KOPT-K1 (cell line): ENCODE measurements at regions not wholly inside any gene's neighbourhood (a gene's known extent, or its start where the extent isn't known, plus 50 kb on each side); places are given as distances from the start of the nearest gene placed in this dataset.
"Not testable (repeated sequence)": the region's sequence is repeated elsewhere in the genome, so short reads cannot be mapped to it uniquely, and the experiment has no call there.

Experiments
- H3K27ac ChIP-seq: fragments of 200-600 bp; sonication (generic); 2 replicates; pipeline ENCODE4 v1.5.1; 2016; ENCODE audit warnings: antibody characterized with exemption, mild to moderate bottlenecking, low read depth, low read length; ENCODE audit not compliant: poor library complexity, severe bottlenecking
- H3K36me3 ChIP-seq: fragments of 200-600 bp; sonication (generic); 2 replicates; pipeline ENCODE4 v1.5.1; 2017; ENCODE audit warnings: antibody characterized with exemption, mild to moderate bottlenecking, low read length, moderate library complexity; ENCODE audit not compliant: insufficient read depth
- H3K9me3 ChIP-seq: fragments of 200-600 bp; sonication (generic); 2 replicates; pipeline ENCODE4 v1.5.1; 2017; ENCODE audit warnings: antibody characterized with exemption, low read length, mild to moderate bottlenecking; ENCODE audit not compliant: insufficient read depth, poor library complexity, severe bottlenecking

- no peak overlapping the region for H3K27ac ChIP-seq
- no peaks in the 10 kb centered on the region for H3K36me3 ChIP-seq
- H3K9me3 ChIP-seq = peaks cover 15% of the 10 kb centered on the region
Observed at GRCh38 chr9:80995759-80996158, 693.6 kb downstream of the TLE1 start.

- no peaks in the 10 kb centered on the region for H3K36me3 ChIP-seq
- H3K27ac ChIP-seq = no peak overlapping the region
- peaks cover 6% of the 10 kb centered on the region for H3K9me3 ChIP-seq
Observed at GRCh38 chr9:80994892-80995291, 694.5 kb downstream of the TLE1 start.

DNA sequence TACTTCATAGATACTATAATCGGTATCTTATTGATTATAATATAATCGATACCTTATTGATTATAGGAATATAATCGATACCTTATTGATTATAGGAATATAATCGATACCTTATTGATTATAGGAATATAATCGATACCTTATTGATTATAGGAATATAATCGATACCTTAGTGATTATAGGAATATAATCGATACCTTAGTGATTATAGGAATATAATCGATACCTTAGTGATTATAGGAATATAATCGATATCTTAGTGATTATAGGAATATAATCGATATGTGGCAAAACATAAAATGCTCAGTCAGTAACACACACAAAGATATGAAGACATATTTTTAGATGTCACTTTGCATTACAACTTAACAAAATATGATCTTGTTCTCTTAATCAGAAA, 703.8 kb downstream of the TLE1 start:
- H3K27ac ChIP-seq, H3K36me3 ChIP-seq, H3K9me3 ChIP-seq: not testable (repeated sequence)

GRCh38 chr9:80976403-80976802, 712.9 kb downstream of the TLE1 start:
- Histone ChIP-seq H3K36me3 (no peaks in the 10 kb centered on the region), H3K9me3 (peaks cover 20% of the 10 kb centered on the region), H3K27ac (no peak overlapping the region)

DNA sequence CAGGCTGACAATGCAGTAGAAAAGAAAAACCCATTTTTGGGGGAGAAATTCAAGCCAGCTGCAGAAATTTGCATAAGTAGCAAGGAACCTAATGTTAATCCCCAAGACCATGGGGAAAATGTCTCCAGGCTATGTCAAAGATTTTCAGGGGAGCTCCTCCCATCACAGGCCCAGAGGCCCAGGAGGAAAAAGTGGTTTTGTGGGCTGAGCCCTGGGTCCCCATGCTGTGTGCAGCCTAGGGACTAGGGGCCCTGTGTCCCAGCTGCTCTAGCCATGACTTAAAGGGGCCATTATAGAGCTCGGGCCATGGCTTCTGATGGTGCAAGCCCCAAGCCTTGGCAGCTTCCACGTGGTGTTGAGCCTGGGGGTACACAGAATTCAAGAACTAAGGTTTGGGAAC, 719.0 kb downstream of the TLE1 start:
- not testable (repeated sequence) for H3K36me3 ChIP-seq, H3K27ac ChIP-seq
- peaks cover 31% of the 10 kb centered on the region for H3K9me3 ChIP-seq

DNA sequence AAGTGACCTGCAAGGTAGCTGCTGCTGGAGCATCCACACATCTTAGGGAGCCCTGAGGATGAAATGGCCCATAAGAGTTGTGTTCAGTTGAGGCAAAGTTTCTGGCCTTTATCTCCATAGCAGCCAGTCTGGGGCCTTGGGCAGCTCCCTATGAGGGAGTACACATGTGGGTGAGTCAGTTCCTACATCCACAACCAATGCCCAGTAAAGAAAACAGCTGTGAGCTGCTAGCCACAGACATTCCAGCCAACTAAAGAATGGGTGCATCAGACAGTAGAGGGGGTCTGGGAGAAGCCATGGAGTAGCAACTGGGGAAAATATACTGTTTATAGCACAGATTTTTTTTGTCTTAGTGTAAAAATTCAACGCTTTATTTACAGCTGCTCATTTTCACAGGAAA, 720.7 kb downstream of the TLE1 start:
- Histone ChIP-seq H3K9me3 (peaks cover 18% of the 10 kb centered on the region), H3K27ac (no peak overlapping the region), H3K36me3 (no peaks in the 10 kb centered on the region)

- no peaks in the 10 kb centered on the region for H3K9me3 ChIP-seq
- no peaks in the 10 kb centered on the region for H3K36me3 ChIP-seq
- no peak overlapping the region for H3K27ac ChIP-seq
Observed at GRCh38 chr9:80964914-80965313, 724.4 kb downstream of the TLE1 start.

DNA sequence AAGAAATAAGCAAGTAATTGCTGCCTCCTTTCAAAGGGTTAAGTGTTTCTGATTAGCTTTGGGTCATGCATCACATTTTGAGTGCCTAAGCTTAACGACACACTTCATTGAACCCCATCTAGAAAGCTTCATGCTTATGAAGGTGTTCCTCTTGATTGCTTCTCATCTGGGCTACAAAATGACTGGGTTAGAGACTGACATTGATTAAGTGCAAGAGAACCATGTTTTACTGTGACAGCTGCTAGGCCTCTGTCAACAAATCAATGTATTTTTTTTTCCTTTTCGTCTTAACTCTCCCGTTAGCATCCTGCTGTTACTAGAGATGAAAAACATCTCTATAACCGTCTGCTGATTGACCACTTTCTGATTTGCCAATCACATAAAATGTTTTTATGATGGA, 725.0 kb downstream of the TLE1 start:
- Histone ChIP-seq H3K27ac (no peak overlapping the region), H3K36me3 (no peaks in the 10 kb centered on the region), H3K9me3 (no peaks in the 10 kb centered on the region)

DNA sequence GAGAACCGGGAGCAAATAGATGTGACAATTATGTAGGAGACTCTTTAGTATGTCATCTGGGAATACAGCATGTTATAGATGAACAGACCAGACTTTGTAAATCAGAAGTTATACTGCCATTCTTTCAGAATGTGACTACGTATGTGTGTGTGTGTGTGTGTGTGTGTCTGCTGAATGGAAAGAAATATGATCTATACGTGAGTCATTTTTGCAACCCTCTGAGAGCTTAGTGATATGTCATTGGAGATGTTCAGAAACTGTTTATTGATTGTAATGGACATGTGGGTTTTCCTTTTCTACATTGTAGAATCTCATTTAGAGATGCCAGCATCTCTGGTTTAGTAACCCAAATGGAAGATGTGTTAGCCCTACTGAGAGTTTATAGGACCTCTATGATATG, 731.5 kb downstream of the TLE1 start:
- H3K36me3 ChIP-seq = no peaks in the 10 kb centered on the region
- H3K9me3 ChIP-seq = no peaks in the 10 kb centered on the region
- no peak overlapping the region for H3K27ac ChIP-seq

- Histone ChIP-seq H3K36me3 (no peaks in the 10 kb centered on the region), H3K9me3 (no peaks in the 10 kb centered on the region), H3K27ac (no peak overlapping the region)
Observed at GRCh38 chr9:80954521-80954920, 734.8 kb downstream of the TLE1 start.

DNA sequence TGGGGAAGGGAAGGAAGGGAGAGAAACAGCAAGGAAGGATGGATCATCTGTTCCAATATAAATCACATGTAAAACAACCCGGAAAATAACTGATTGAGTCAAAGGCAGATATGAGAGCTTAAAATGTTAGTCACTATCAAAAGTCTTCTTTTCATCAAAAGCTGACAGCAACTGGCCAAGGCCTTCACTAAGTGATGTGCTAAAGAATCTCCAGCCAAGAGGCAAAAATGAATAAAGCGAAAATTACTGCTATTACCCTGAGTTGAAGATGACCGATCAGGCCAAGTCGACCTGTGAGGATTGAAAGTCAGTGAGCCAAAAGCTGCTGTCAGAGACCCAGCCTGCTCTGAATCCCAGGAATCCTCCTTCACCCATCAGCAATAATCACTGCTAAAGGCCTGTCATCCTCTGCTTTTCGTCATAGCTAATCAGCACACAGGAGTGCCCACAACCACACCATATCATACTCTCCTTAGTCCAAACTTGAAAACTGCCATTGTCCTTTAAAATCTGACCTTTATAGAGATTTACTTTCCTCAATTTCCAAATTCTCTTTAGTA, 736.9 kb downstream of the TLE1 start:
- Histone ChIP-seq H3K27ac (no peak overlapping the region), H3K9me3 (no peaks in the 10 kb centered on the region), H3K36me3 (no peaks in the 10 kb centered on the region)

- no peaks in the 10 kb centered on the region for H3K36me3 ChIP-seq
- H3K27ac ChIP-seq = no peak overlapping the region
- H3K9me3 ChIP-seq = no peaks in the 10 kb centered on the region
Observed at GRCh38 chr9:80951675-80952074, 737.7 kb downstream of the TLE1 start.

- H3K27ac ChIP-seq = no peak overlapping the region
- no peaks in the 10 kb centered on the region for H3K36me3 ChIP-seq
- H3K9me3 ChIP-seq = no peaks in the 10 kb centered on the region
Observed at GRCh38 chr9:80948876-80949275, 740.5 kb downstream of the TLE1 start.

GRCh38 chr9:80948066-80948465, 741.3 kb downstream of the TLE1 start:
- no peak overlapping the region for H3K27ac ChIP-seq
- no peaks in the 10 kb centered on the region for H3K36me3 ChIP-seq
- no peaks in the 10 kb centered on the region for H3K9me3 ChIP-seq

- no peaks in the 10 kb centered on the region for H3K36me3 ChIP-seq
- H3K27ac ChIP-seq = no peak overlapping the region
- no peaks in the 10 kb centered on the region for H3K9me3 ChIP-seq
Observed at GRCh38 chr9:80946496-80947170, 742.7 kb downstream of the TLE1 start.

GRCh38 chr9:80945436-80945835, 743.9 kb downstream of the TLE1 start:
- Histone ChIP-seq H3K9me3 (no peaks in the 10 kb centered on the region), H3K36me3 (no peaks in the 10 kb centered on the region), H3K27ac (no peak overlapping the region)
